HCT116 (cell line): ENCODE measurements at regions not wholly inside any gene's neighbourhood (a gene's known extent, or its start where the extent isn't known, plus 50 kb on each side); places are given as distances from the start of the nearest gene placed in this dataset.

ENCODE experiments used
- ATF3 ChIP-seq: IDR thresholded peaks from 2 replicates; pipeline ENCODE4 v1.6.1; 2012
- CEBPB ChIP-seq: IDR thresholded peaks from 2 replicates; pipeline ENCODE4 v1.6.1; 2012; ENCODE audit warnings: low read depth
- CTCF ChIP-seq, 3 experiments: fragments of 200-600 bp in 1 of 3; sonication (generic) in 1 of 3; IDR thresholded peaks in 2 of 3; conservative IDR thresholded peaks in 1 of 3; 2 replicates each; pipeline ENCODE4 v1.5.1; 2012 to 2017; ENCODE audit warnings: low read depth in 2 of 3, low read length in 2 of 3, antibody characterized with exemption in 1 of 3, borderline replicate concordance in 1 of 3, control low read depth in 1 of 3, mild to moderate bottlenecking in 1 of 3, mixed read lengths in 1 of 3, mixed run types in 1 of 3, moderate library complexity in 1 of 3; ENCODE audit not compliant: insufficient read depth in 1 of 3
- EZH2 ChIP-seq: fragments of 200-600 bp; sonication (generic); IDR thresholded peaks from 2 replicates; pipeline ENCODE4 v1.6.1; 2017; ENCODE audit warnings: antibody characterized with exemption, mixed run types
- EZH2phosphoT487 ChIP-seq: fragments of 200-600 bp; IDR thresholded peaks from 2 replicates; pipeline ENCODE4 v1.6.1; 2018; ENCODE audit warnings: antibody characterized with exemption, borderline replicate concordance
- JUND ChIP-seq: IDR thresholded peaks from 2 replicates; pipeline ENCODE4 v1.6.1; 2012
- MAX ChIP-seq: IDR thresholded peaks from 2 replicates; pipeline ENCODE4 v1.6.1; 2012
- POLR2A ChIP-seq: IDR thresholded peaks from 2 replicates; pipeline ENCODE4 v1.7.0; 2011; ENCODE audit warnings: borderline replicate concordance; ENCODE audit not compliant: insufficient read depth, insufficient read length; ENCODE audit errors: extremely low read depth
- POLR2AphosphoS5 ChIP-seq: IDR thresholded peaks from 2 replicates; pipeline ENCODE4 v1.6.1; 2011; ENCODE audit warnings: mild to moderate bottlenecking, low read depth, low read length, moderate library complexity
- RAD21 ChIP-seq: IDR thresholded peaks from 2 replicates; pipeline ENCODE4 v1.6.1; 2012; ENCODE audit warnings: low read depth, mild to moderate bottlenecking
- YY1 ChIP-seq: IDR thresholded peaks from 2 replicates; pipeline ENCODE4 v1.6.1; 2011; ENCODE audit warnings: low read length, low read depth, moderate library complexity, mild to moderate bottlenecking; ENCODE audit not compliant: insufficient replicate concordance; ENCODE audit errors: extremely low read depth
- ZNF274 ChIP-seq: fragments of 200-500 bp; sonication (Bioruptor generic); IDR thresholded peaks from 2 replicates; pipeline ENCODE4 v1.6.1; 2014; ENCODE audit warnings: mild to moderate bottlenecking, low read depth, low read length, inconsistent platforms
- TF ChIP-seq, protein P1 (sequence below): IDR thresholded peaks from 2 replicates; pipeline ENCODE4 v1.6.1; 2011; ENCODE audit warnings: mild to moderate bottlenecking, low read length, moderate library complexity; ENCODE audit not compliant: insufficient replicate concordance; ENCODE audit errors: extremely low read depth

GRCh38 chr6:85828973-85829372, 186.3 kb upstream of the SYNCRIP start:
- TF ChIP-seq POLR2A, result no peak
- no peak for TF ChIP-seq ZNF274
- no peak for TF ChIP-seq CEBPB
- TF ChIP-seq CTCF (IDR thresholded peaks at IDR 0.05 in 2 of 3, conservative IDR thresholded peaks at IDR 0.05 in 1 of 3; ENCODE audit: borderline replicate concordance in 1 of 3, insufficient read depth in 1 of 3, low read depth in 2 of 3, low read length in 2 of 3), result no peak
- TF ChIP-seq POLR2AphosphoS5, result no peak
- TF ChIP-seq, protein P1, sequence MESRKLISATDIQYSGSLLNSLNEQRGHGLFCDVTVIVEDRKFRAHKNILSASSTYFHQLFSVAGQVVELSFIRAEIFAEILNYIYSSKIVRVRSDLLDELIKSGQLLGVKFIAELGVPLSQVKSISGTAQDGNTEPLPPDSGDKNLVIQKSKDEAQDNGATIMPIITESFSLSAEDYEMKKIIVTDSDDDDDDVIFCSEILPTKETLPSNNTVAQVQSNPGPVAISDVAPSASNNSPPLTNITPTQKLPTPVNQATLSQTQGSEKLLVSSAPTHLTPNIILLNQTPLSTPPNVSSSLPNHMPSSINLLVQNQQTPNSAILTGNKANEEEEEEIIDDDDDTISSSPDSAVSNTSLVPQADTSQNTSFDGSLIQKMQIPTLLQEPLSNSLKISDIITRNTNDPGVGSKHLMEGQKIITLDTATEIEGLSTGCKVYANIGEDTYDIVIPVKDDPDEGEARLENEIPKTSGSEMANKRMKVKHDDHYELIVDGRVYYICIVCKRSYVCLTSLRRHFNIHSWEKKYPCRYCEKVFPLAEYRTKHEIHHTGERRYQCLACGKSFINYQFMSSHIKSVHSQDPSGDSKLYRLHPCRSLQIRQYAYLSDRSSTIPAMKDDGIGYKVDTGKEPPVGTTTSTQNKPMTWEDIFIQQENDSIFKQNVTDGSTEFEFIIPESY, result no peak
- TF ChIP-seq EZH2, result no peak
- no peak for TF ChIP-seq RAD21
- TF ChIP-seq JUND, result no peak
- TF ChIP-seq MAX, result no peak
- no peak for TF ChIP-seq EZH2phosphoT487
- TF ChIP-seq ATF3, result no peak
- TF ChIP-seq YY1, result no peak
